Mesodermal cell (in vitro differentiated cells): ENCODE measurements at regions not wholly inside any gene's neighbourhood (a gene's known extent, or its start where the extent isn't known, plus 50 kb on each side); places are given as distances from the start of the nearest gene placed in this dataset.

Source experiments
- H3K27ac ChIP-seq: 2 replicates; pipeline ENCODE4 v1.7.0; 2013; ENCODE audit warnings: mild to moderate bottlenecking, low read depth, low read length, moderate library complexity; ENCODE audit not compliant: severe bottlenecking
- H3K36me3 ChIP-seq: 2 replicates; pipeline ENCODE4 v1.7.1; 2013; ENCODE audit warnings: mild to moderate bottlenecking, low read length, moderate library complexity; ENCODE audit not compliant: control insufficient read depth, insufficient read depth
- H3K4me1 ChIP-seq: one replicate; pipeline ENCODE4 v1.7.1; 2013; ENCODE audit warnings: mild to moderate bottlenecking, low read length; ENCODE audit not compliant: insufficient read depth, control insufficient read depth, poor library complexity, severe bottlenecking
- H3K4me3 ChIP-seq: 2 replicates; pipeline ENCODE4 v1.7.0; 2013; ENCODE audit warnings: low read length, control low read depth, mild to moderate bottlenecking; ENCODE audit not compliant: insufficient read depth, poor library complexity, severe bottlenecking; ENCODE audit errors: extremely low read depth
- H3K9me3 ChIP-seq: 2 replicates; pipeline ENCODE4 v1.7.1; 2013; ENCODE audit warnings: mild to moderate bottlenecking, low read length, moderate library complexity; ENCODE audit not compliant: control insufficient read depth
- WGBS, 2 experiments: methylation state at CpG; one replicate each; pipeline ENCODE4 v1.1.5; 2013; ENCODE audit warnings: missing lambda C conversion rate in 2 of 2; ENCODE audit not compliant: insufficient coverage in 2 of 2; 5-methylcytosine and 5-hydroxymethylcytosine counted together

GRCh38 chr13:31515427-31515826 is 223.9 kb upstream of the RXFP2 start:
- no CpG with 5 or more reads among the region's 1 CpG for WGBS, 2 experiments
- H3K27ac ChIP-seq = no peak overlapping the region
- H3K4me1 ChIP-seq = no peaks in the 10 kb centered on the region

GRCh38 chr13:31517599-31517998 is 221.7 kb upstream of the RXFP2 start:
- no peaks in the 10 kb centered on the region for H3K9me3 ChIP-seq
- no peak overlapping the region for H3K4me3 ChIP-seq
- WGBS, 2 experiments = 86 to 100% methylated on average over 1 of the region's 3 CpGs
- no peak overlapping the region for H3K27ac ChIP-seq
- no peaks in the 10 kb centered on the region for H3K36me3 ChIP-seq
- H3K4me1 ChIP-seq = no peaks in the 10 kb centered on the region

More at GRCh38 chr13:31515427-31515826, 223.9 kb upstream of the RXFP2 start:
- Histone ChIP-seq H3K36me3 (no peaks in the 10 kb centered on the region), H3K9me3 (no peaks in the 10 kb centered on the region), H3K4me3 (no peak overlapping the region)

GRCh38 chr13:31518645-31519044 is 220.7 kb upstream of the RXFP2 start:
- Histone ChIP-seq H3K9me3 (no peaks in the 10 kb centered on the region), H3K4me3 (no peak overlapping the region), H3K27ac (no peak overlapping the region), H3K4me1 (no peaks in the 10 kb centered on the region), H3K36me3 (no peaks in the 10 kb centered on the region)
- 96% methylated on average over 4 of the region's 4 CpGs; no CpG with 5 or more reads in 1 of the 2 experiments for WGBS, 2 experiments

GRCh38 chr13:31521435-31521834 is 217.9 kb upstream of the RXFP2 start:
- Histone ChIP-seq H3K4me3 (no peak overlapping the region), H3K4me1 (no peaks in the 10 kb centered on the region), H3K27ac (no peak overlapping the region), H3K9me3 (no peaks in the 10 kb centered on the region), H3K36me3 (no peaks in the 10 kb centered on the region)

- 100% methylated on average over 1 of the region's 1 CpG for WGBS, 2 experiments
- H3K27ac ChIP-seq = no peak overlapping the region
- H3K4me3 ChIP-seq = no peak overlapping the region
- no peaks in the 10 kb centered on the region for H3K36me3 ChIP-seq
- H3K9me3 ChIP-seq = no peaks in the 10 kb centered on the region
- no peaks in the 10 kb centered on the region for H3K4me1 ChIP-seq
Observed at GRCh38 chr13:31522396-31522795, 216.9 kb upstream of the RXFP2 start.

GRCh38 chr13:31528176-31528575 is 211.2 kb upstream of the RXFP2 start:
- WGBS, 2 experiments = 90 to 92% methylated on average over 2 to 3 of the region's 3 CpGs
- Histone ChIP-seq H3K4me1 (no peaks in the 10 kb centered on the region), H3K27ac (no peak overlapping the region), H3K36me3 (no peaks in the 10 kb centered on the region), H3K4me3 (no peak overlapping the region), H3K9me3 (no peaks in the 10 kb centered on the region)

GRCh38 chr13:31528758-31529157 is 210.6 kb upstream of the RXFP2 start:
- H3K4me1 ChIP-seq = no peaks in the 10 kb centered on the region
- no peaks in the 10 kb centered on the region for H3K9me3 ChIP-seq
- H3K4me3 ChIP-seq = no peak overlapping the region
- no peak overlapping the region for H3K27ac ChIP-seq
- 80 to 100% methylated on average over 1 of the region's 1 CpG for WGBS, 2 experiments
- no peaks in the 10 kb centered on the region for H3K36me3 ChIP-seq

GRCh38 chr13:31530922-31531321 is 208.4 kb upstream of the RXFP2 start:
- Histone ChIP-seq H3K27ac (no peak overlapping the region), H3K36me3 (no peaks in the 10 kb centered on the region), H3K9me3 (no peaks in the 10 kb centered on the region), H3K4me1 (no peaks in the 10 kb centered on the region), H3K4me3 (no peak overlapping the region)
- WGBS, 2 experiments = 93 to 94% methylated on average over 3 to 4 of the region's 4 CpGs

- no peak overlapping the region for H3K27ac ChIP-seq
- H3K4me3 ChIP-seq = no peak overlapping the region
- no peaks in the 10 kb centered on the region for H3K36me3 ChIP-seq
- no peaks in the 10 kb centered on the region for H3K4me1 ChIP-seq
- H3K9me3 ChIP-seq = no peaks in the 10 kb centered on the region
- WGBS, 2 experiments = no CpG with 5 or more reads among the region's 1 CpG
Observed at GRCh38 chr13:31537052-31537451, 202.3 kb upstream of the RXFP2 start.

- H3K27ac ChIP-seq = no peak overlapping the region
- H3K9me3 ChIP-seq = no peaks in the 10 kb centered on the region
- H3K4me3 ChIP-seq = no peak overlapping the region
- no peaks in the 10 kb centered on the region for H3K4me1 ChIP-seq
- WGBS, 2 experiments = 86% methylated on average over 1 of the region's 6 CpGs; no CpG with 5 or more reads in 1 of the 2 experiments
- no peaks in the 10 kb centered on the region for H3K36me3 ChIP-seq
Observed at GRCh38 chr13:31538067-31539042, 201.0 kb upstream of the RXFP2 start.

GRCh38 chr13:31540281-31540680 is 199.0 kb upstream of the RXFP2 start:
- H3K27ac ChIP-seq = no peak overlapping the region
- WGBS, 2 experiments = 83 to 100% methylated on average over 1 to 2 of the region's 2 CpGs
- no peaks in the 10 kb centered on the region for H3K4me1 ChIP-seq
- H3K4me3 ChIP-seq = no peak overlapping the region
- H3K9me3 ChIP-seq = no peaks in the 10 kb centered on the region
- H3K36me3 ChIP-seq = no peaks in the 10 kb centered on the region
